HepG2 (cell line): ENCODE measurements at regions not wholly inside any gene's neighbourhood (a gene's known extent, or its start where the extent isn't known, plus 50 kb on each side); places are given as distances from the start of the nearest gene placed in this dataset.

Experiments
- AKAP8 ChIP-seq: sonication (generic); formaldehyde crosslinking; IDR thresholded peaks from 2 replicates; pipeline ENCODE4 v1.5.1; 2020; ENCODE audit warnings: mild to moderate bottlenecking, missing genetic modification reagents
- CBX5 ChIP-seq: sonication (generic); formaldehyde crosslinking; IDR thresholded peaks from 2 replicates; pipeline ENCODE4 v1.4.0; 2020; ENCODE audit warnings: missing genetic modification reagents, borderline replicate concordance
- IRF1 ChIP-seq: sonication (generic); formaldehyde crosslinking; IDR thresholded peaks from 2 replicates; pipeline ENCODE4 v1.4.0; 2020; ENCODE audit warnings: low read depth, mild to moderate bottlenecking, missing genetic modification reagents
- NKX3-1 ChIP-seq: sonication (generic); formaldehyde crosslinking; IDR thresholded peaks from 2 replicates; pipeline ENCODE4 v1.5.0; 2020; ENCODE audit warnings: missing genetic modification reagents
- SNAI1 ChIP-seq: sonication (generic); formaldehyde crosslinking; IDR thresholded peaks from 2 replicates; pipeline ENCODE4 v1.5.0; 2020; ENCODE audit warnings: mild to moderate bottlenecking, missing genetic modification reagents, borderline replicate concordance
- SOX13 ChIP-seq, 3 experiments: fragments of 450-650 bp in 1 of 3; sonication (generic) in 1 of 3; formaldehyde crosslinking in 1 of 3; IDR thresholded peaks in 2 of 3; conservative IDR thresholded peaks in 1 of 3; 2 replicates each; pipeline versions ENCODE4 v1.5.0 to v1.6.1; 2016 to 2020; ENCODE audit warnings: antibody characterized with exemption in 1 of 3, mild to moderate bottlenecking in 1 of 3, missing compliant biosample characterization in 1 of 3, missing genetic modification reagents in 1 of 3, moderate library complexity in 1 of 3
- TFAP4 ChIP-seq: sonication (generic); IDR thresholded peaks from 2 replicates; pipeline ENCODE4 v1.6.1; 2016; ENCODE audit warnings: low read depth, borderline replicate concordance
- THAP9 ChIP-seq: sonication (generic); formaldehyde crosslinking; IDR thresholded peaks from 2 replicates; pipeline ENCODE4; 2020; ENCODE audit warnings: missing genetic modification reagents, mild to moderate bottlenecking, borderline replicate concordance
- TMF1 ChIP-seq: sonication (generic); formaldehyde crosslinking; IDR thresholded peaks from 2 replicates; pipeline ENCODE4 v1.8.1; 2022; ENCODE audit warnings: low read depth, missing genetic modification reagents
- TSC22D2 ChIP-seq: sonication (generic); formaldehyde crosslinking; IDR thresholded peaks from 2 replicates; pipeline ENCODE4 v1.5.1; 2020; ENCODE audit warnings: missing genetic modification reagents, mild to moderate bottlenecking, borderline replicate concordance
- ZBTB21 ChIP-seq: sonication (generic); formaldehyde crosslinking; IDR thresholded peaks from 2 replicates; pipeline ENCODE4 v1.4.0; 2020; ENCODE audit warnings: missing genetic modification reagents
- ZIK1 ChIP-seq: sonication (generic); formaldehyde crosslinking; IDR thresholded peaks from 2 replicates; pipeline ENCODE4 v1.5.0; 2020; ENCODE audit warnings: mild to moderate bottlenecking, low read depth, missing genetic modification reagents, borderline replicate concordance
- ZMYM2 ChIP-seq: sonication (generic); formaldehyde crosslinking; IDR thresholded peaks from 2 replicates; pipeline ENCODE4 v1.8.0; 2022; ENCODE audit warnings: mild to moderate bottlenecking, missing genetic modification reagents
- ZNF335 ChIP-seq: sonication (generic); formaldehyde crosslinking; IDR thresholded peaks from 2 replicates; pipeline ENCODE4 v1.4.0; 2020; ENCODE audit warnings: missing genetic modification reagents
- ZNF557 ChIP-seq: sonication (generic); formaldehyde crosslinking; IDR thresholded peaks from 2 replicates; pipeline ENCODE4 v1.4.0; 2020; ENCODE audit warnings: missing genetic modification reagents
- ZNF790 ChIP-seq: sonication (generic); formaldehyde crosslinking; IDR thresholded peaks from 2 replicates; pipeline ENCODE4 v1.8.0; 2022; ENCODE audit warnings: missing genetic modification reagents, mild to moderate bottlenecking, borderline replicate concordance
- TF ChIP-seq, protein P1 (sequence below): sonication (generic); formaldehyde crosslinking; IDR thresholded peaks from 2 replicates; pipeline ENCODE4 v1.5.0; 2020; ENCODE audit warnings: mild to moderate bottlenecking, missing genetic modification reagents
- TF ChIP-seq, protein P2 (sequence below): sonication (generic); formaldehyde crosslinking; IDR thresholded peaks from 2 replicates; pipeline ENCODE4 v1.4.0; 2020; ENCODE audit warnings: missing genetic modification reagents, mild to moderate bottlenecking, borderline replicate concordance

DNA sequence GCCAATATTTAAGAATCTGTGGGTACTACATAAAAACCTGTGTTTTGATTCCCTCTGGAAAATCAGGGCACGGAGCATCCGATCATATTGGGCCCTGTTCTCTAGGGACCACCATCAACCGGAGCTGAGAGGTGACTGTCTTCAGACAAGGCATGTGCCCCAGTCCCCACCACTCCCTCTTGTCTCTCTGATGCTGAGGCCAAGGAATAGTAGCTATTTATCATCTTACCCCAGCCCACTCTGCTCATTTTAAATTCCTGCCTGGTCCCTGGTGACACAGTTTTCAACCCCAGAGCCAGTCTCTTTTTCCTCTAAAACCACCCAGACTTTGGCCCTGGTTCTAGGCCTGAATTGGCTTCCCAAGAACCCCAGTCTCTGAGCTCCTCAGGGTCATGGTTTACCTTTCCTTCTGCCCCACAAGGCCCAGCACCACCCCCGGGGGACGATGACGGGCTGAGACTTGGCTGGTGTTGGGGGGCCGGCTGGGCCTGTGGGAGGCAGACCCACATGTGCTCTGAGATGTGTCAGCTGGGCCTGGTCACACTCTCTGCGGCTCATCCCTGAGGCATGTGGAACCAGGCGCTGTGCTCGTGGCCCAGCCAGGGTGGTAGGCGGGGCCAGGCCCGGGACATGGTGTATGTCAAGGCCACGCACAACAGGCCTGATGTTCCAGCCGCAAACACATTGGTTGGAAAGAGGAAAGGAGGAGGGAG, 114.4 kb downstream of the CEBPB start (continued):
- TF ChIP-seq TSC22D2 (peak; percentile 92), NKX3-1 (CRISPR knock-in tag) (peak; percentile 97), SNAI1 (CRISPR knock-in tag) (no peak; the same call in 1 of the 2 replicates), IRF1 (CRISPR knock-in tag) (peak; percentile 95; the same call in 1 of the 2 replicates), AKAP8 (CRISPR knock-in tag) (peak; percentile 95), ZIK1 (CRISPR knock-in tag) (peak; percentile 99), CBX5 (CRISPR knock-in tag) (peak; percentile 98; the same call in 1 of the 2 replicates), TFAP4 (peak; percentile 99), TMF1 (CRISPR knock-in tag) (peak; percentile 99), ZBTB21 (peak; percentile 77), ZNF335 (CRISPR knock-in tag) (peak; percentile 94), SOX13 (IDR thresholded peaks at IDR 0.05) (no peak; the same call in none of the 2 replicates), SOX13 (CRISPR knock-in tag; conservative IDR thresholded peaks at IDR 0.05 in 1 of 2, IDR thresholded peaks at IDR 0.05 in 1 of 2) (peak; percentile 86 to 91), THAP9 (peak; percentile 87; the same call in 1 of the 2 replicates), ZNF557 (peak; percentile 82; the same call in 1 of the 2 replicates), ZNF790 (CRISPR knock-in tag) (peak; percentile 99; the same call in 1 of the 2 replicates), ZMYM2 (CRISPR knock-in tag) (peak; percentile 60)
- TF ChIP-seq, protein P1, sequence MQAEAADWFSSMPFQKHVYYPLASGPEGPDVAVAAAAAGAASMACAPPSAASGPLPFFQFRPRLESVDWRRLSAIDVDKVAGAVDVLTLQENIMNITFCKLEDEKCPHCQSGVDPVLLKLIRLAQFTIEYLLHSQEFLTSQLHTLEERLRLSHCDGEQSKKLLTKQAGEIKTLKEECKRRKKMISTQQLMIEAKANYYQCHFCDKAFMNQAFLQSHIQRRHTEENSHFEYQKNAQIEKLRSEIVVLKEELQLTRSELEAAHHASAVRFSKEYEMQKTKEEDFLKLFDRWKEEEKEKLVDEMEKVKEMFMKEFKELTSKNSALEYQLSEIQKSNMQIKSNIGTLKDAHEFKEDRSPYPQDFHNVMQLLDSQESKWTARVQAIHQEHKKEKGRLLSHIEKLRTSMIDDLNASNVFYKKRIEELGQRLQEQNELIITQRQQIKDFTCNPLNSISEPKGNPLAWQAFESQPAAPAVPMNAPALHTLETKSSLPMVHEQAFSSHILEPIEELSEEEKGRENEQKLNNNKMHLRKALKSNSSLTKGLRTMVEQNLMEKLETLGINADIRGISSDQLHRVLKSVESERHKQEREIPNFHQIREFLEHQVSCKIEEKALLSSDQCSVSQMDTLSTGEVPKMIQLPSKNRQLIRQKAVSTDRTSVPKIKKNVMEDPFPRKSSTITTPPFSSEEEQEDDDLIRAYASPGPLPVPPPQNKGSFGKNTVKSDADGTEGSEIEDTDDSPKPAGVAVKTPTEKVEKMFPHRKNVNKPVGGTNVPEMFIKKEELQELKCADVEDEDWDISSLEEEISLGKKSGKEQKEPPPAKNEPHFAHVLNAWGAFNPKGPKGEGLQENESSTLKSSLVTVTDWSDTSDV (CRISPR knock-in tag) = peak; percentile 96; the same call in 1 of the 2 replicates
- TF ChIP-seq, protein P2, sequence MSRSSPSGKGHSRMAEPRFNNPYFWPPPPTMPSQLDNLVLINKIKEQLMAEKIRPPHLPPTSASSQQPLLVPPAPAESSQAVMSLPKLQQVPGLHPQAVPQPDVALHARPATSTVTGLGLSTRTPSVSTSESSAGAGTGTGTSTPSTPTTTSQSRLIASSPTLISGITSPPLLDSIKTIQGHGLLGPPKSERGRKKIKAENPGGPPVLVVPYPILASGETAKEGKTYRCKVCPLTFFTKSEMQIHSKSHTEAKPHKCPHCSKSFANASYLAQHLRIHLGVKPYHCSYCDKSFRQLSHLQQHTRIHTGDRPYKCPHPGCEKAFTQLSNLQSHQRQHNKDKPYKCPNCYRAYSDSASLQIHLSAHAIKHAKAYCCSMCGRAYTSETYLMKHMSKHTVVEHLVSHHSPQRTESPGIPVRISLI (CRISPR knock-in tag) = no peak
